ENCODE measurements at regions not wholly inside any gene's neighbourhood (a gene's known extent, or its start where the extent isn't known, plus 50 kb on each side); places are given as distances from the start of the nearest gene placed in this dataset.

- Histone ChIP-seq H3K4me1 (ENCODE audit: insufficient read depth) (no peaks in the 10 kb centered on the region), H3K27ac (ENCODE audit: low read depth) (no peak overlapping the region), H3F3A (replicated peaks; ENCODE audit: low read depth) (0 out of 2 replicates have a peak, but pooled peaks cover 4% of the 10 kb centered on the region), H3K9me2 (ENCODE audit: insufficient read depth) (no peaks in the 10 kb centered on the region), H3K4me2 (no peak overlapping the region), H2AFZ (no peak overlapping the region), H3K4me3 (no peak overlapping the region), H3K27me3 (ENCODE audit: insufficient read depth) (no peaks in the 10 kb centered on the region), H3K36me3 (ENCODE audit: insufficient read depth) (peaks cover 4% of the 10 kb centered on the region; the same call in 1 of the 2 replicates), H4K20me1 (replicated peaks; ENCODE audit: insufficient read depth) (no peaks in the 10 kb centered on the region), H3K79me2 (replicated peaks; ENCODE audit: insufficient read depth) (no peaks in the 10 kb centered on the region)
- peaks cover 37% of the 10 kb centered on the region for H3K9me3 Mint-ChIP-seq
- DNase-seq (ENCODE audit: low spot score) = no peak
- H3K4me3 Mint-ChIP-seq = no peak overlapping the region
- no peak overlapping the region for H3K27ac Mint-ChIP-seq
- H3K27me3 Mint-ChIP-seq (ENCODE audit: insufficient read depth, low read depth, poor library complexity) = peaks cover 3% of the 10 kb centered on the region
- H3K36me3 Mint-ChIP-seq (ENCODE audit: low read depth) = no peaks in the 10 kb centered on the region; the same call in 2 of the 3 replicates
- TF ChIP-seq REST (IDR thresholded peaks at IDR 0.05; ENCODE audit: unreplicated experiment) (no peak), EZH2phosphoT487 (IDR thresholded peaks at IDR 0.05; ENCODE audit: unreplicated experiment) (no peak), ZNF114 (CRISPR knock-in tag; IDR thresholded peaks at IDR 0.05) (no peak), NANOG (IDR thresholded peaks at IDR 0.05; ENCODE audit: borderline replicate concordance) (no peak), JUNB (IDR thresholded peaks at IDR 0.05; ENCODE audit: unreplicated experiment) (no peak), CREB1 (CRISPR knock-in tag; IDR thresholded peaks at IDR 0.05; ENCODE audit: low read depth) (no peak), ZNF331 (CRISPR knock-in tag; IDR thresholded peaks at IDR 0.05; ENCODE audit: low read depth) (no peak), STAT1 (IDR thresholded peaks at IDR 0.05; ENCODE audit: unreplicated experiment) (no peak), EZH2 (IDR thresholded peaks at IDR 0.05; ENCODE audit: low read depth, unreplicated experiment) (no peak), POLR2AphosphoS5 (IDR thresholded peaks at IDR 0.05; ENCODE audit: low read depth) (no peak)
- TF ChIP-seq, protein P1, sequence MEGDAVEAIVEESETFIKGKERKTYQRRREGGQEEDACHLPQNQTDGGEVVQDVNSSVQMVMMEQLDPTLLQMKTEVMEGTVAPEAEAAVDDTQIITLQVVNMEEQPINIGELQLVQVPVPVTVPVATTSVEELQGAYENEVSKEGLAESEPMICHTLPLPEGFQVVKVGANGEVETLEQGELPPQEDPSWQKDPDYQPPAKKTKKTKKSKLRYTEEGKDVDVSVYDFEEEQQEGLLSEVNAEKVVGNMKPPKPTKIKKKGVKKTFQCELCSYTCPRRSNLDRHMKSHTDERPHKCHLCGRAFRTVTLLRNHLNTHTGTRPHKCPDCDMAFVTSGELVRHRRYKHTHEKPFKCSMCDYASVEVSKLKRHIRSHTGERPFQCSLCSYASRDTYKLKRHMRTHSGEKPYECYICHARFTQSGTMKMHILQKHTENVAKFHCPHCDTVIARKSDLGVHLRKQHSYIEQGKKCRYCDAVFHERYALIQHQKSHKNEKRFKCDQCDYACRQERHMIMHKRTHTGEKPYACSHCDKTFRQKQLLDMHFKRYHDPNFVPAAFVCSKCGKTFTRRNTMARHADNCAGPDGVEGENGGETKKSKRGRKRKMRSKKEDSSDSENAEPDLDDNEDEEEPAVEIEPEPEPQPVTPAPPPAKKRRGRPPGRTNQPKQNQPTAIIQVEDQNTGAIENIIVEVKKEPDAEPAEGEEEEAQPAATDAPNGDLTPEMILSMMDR (conservative IDR thresholded peaks at IDR 0.05; ENCODE audit: low read depth in 2 of 2) = no peak
- TF ChIP-seq, protein P2, sequence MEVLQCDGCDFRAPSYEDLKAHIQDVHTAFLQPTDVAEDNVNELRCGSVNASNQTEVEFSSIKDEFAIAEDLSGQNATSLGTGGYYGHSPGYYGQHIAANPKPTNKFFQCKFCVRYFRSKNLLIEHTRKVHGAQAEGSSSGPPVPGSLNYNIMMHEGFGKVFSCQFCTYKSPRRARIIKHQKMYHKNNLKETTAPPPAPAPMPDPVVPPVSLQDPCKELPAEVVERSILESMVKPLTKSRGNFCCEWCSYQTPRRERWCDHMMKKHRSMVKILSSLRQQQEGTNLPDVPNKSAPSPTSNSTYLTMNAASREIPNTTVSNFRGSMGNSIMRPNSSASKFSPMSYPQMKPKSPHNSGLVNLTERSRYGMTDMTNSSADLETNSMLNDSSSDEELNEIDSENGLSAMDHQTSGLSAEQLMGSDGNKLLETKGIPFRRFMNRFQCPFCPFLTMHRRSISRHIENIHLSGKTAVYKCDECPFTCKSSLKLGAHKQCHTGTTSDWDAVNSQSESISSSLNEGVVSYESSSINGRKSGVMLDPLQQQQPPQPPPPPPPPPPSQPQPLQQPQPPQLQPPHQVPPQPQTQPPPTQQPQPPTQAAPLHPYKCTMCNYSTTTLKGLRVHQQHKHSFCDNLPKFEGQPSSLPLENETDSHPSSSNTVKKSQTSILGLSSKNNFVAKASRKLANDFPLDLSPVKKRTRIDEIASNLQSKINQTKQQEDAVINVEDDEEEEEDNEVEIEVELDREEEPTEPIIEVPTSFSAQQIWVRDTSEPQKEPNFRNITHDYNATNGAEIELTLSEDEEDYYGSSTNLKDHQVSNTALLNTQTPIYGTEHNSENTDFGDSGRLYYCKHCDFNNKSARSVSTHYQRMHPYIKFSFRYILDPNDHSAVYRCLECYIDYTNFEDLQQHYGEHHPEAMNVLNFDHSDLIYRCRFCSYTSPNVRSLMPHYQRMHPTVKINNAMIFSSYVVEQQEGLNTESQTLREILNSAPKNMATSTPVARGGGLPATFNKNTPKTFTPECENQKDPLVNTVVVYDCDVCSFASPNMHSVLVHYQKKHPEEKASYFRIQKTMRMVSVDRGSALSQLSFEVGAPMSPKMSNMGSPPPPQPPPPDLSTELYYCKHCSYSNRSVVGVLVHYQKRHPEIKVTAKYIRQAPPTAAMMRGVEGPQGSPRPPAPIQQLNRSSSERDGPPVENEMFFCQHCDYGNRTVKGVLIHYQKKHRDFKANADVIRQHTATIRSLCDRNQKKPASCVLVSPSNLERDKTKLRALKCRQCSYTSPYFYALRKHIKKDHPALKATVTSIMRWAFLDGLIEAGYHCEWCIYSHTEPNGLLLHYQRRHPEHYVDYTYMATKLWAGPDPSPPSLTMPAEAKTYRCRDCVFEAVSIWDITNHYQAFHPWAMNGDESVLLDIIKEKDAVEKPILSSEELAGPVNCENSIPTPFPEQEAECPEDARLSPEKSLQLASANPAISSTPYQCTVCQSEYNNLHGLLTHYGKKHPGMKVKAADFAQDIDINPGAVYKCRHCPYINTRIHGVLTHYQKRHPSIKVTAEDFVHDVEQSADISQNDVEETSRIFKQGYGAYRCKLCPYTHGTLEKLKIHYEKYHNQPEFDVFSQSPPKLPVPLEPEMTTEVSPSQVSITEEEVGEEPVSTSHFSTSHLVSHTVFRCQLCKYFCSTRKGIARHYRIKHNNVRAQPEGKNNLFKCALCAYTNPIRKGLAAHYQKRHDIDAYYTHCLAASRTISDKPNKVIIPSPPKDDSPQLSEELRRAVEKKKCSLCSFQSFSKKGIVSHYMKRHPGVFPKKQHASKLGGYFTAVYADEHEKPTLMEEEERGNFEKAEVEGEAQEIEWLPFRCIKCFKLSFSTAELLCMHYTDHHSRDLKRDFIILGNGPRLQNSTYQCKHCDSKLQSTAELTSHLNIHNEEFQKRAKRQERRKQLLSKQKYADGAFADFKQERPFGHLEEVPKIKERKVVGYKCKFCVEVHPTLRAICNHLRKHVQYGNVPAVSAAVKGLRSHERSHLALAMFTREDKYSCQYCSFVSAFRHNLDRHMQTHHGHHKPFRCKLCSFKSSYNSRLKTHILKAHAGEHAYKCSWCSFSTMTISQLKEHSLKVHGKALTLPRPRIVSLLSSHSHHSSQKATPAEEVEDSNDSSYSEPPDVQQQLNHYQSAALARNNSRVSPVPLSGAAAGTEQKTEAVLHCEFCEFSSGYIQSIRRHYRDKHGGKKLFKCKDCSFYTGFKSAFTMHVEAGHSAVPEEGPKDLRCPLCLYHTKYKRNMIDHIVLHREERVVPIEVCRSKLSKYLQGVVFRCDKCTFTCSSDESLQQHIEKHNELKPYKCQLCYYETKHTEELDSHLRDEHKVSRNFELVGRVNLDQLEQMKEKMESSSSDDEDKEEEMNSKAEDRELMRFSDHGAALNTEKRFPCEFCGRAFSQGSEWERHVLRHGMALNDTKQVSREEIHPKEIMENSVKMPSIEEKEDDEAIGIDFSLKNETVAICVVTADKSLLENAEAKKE (CRISPR knock-in tag; IDR thresholded peaks at IDR 0.05) = no peak
- TF ChIP-seq, protein P3, sequence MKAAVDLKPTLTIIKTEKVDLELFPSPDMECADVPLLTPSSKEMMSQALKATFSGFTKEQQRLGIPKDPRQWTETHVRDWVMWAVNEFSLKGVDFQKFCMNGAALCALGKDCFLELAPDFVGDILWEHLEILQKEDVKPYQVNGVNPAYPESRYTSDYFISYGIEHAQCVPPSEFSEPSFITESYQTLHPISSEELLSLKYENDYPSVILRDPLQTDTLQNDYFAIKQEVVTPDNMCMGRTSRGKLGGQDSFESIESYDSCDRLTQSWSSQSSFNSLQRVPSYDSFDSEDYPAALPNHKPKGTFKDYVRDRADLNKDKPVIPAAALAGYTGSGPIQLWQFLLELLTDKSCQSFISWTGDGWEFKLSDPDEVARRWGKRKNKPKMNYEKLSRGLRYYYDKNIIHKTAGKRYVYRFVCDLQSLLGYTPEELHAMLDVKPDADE (IDR thresholded peaks at IDR 0.05) = no peak
- 0 out of 3 replicates have a peak, but pooled peaks cover 2% of the 10 kb centered on the region for H3K4me1 Mint-ChIP-seq
- ATAC-seq = no peak
These were observed 1051.2 kb downstream of the TBC1D22A start for GRCh38 chr22:47813661-47814060.

Data from GM23338 (cell line).